Hematopoietic multipotent progenitor cell treated with erythropoietin and hydrocortisone succinate and interleukin-3 and kit ligand, for 15 days (in vitro differentiated cells): ENCODE measurements at regions not wholly inside any gene's neighbourhood (a gene's known extent, or its start where the extent isn't known, plus 50 kb on each side); places are given as distances from the start of the nearest gene placed in this dataset.
"Not testable (repeated sequence)": the region's sequence is repeated elsewhere in the genome, so short reads cannot be mapped to it uniquely, and the experiment has no call there.

Experiments
- DNase-seq: peaks from one replicate; pipeline ENCODE4 v3.0.0-alpha.2; 2015; ENCODE audit warnings: low spot score

GRCh38 chr5:38148021-38148625, 110.2 kb upstream of the EGFLAM start:
- DNase-seq, result no peak

- no peak for DNase-seq
These were observed 115.0 kb upstream of the EGFLAM start for GRCh38 chr5:38143384-38143783.

- no peak for DNase-seq
These were observed 116.7 kb upstream of the EGFLAM start for GRCh38 chr5:38141665-38142064.

- DNase-seq, result no peak
These were observed 119.8 kb upstream of the EGFLAM start for GRCh38 chr5:38138574-38138973.

- no peak for DNase-seq
These were observed 122.8 kb upstream of the EGFLAM start for GRCh38 chr5:38135486-38136039.

GRCh38 chr5:38134810-38135209, 123.5 kb upstream of the EGFLAM start:
- DNase-seq, result no peak

GRCh38 chr5:38134294-38134693, 124.1 kb upstream of the EGFLAM start:
- DNase-seq, result not testable (repeated sequence)

GRCh38 chr5:38131686-38132085, 126.7 kb upstream of the EGFLAM start:
- no peak for DNase-seq

GRCh38 chr5:38124321-38124720, 134.0 kb upstream of the EGFLAM start:
- DNase-seq, result no peak

GRCh38 chr5:38121420-38121819, 136.9 kb upstream of the EGFLAM start:
- no peak for DNase-seq

- DNase-seq, result no peak
These were observed 138.5 kb upstream of the EGFLAM start for GRCh38 chr5:38119836-38120235.

- no peak for DNase-seq
These were observed 140.4 kb upstream of the EGFLAM start for GRCh38 chr5:38117784-38118479.

GRCh38 chr5:38115318-38115827, 143.0 kb upstream of the EGFLAM start:
- DNase-seq, result no peak

GRCh38 chr5:38113880-38114279, 144.5 kb upstream of the EGFLAM start:
- no peak for DNase-seq

- DNase-seq, result no peak
These were observed 144.9 kb upstream of the EGFLAM start for GRCh38 chr5:38113456-38113855.

GRCh38 chr5:38112938-38113337, 145.4 kb upstream of the EGFLAM start:
- DNase-seq, result no peak

- DNase-seq, result no peak
These were observed 148.2 kb upstream of the EGFLAM start for GRCh38 chr5:38110130-38110529.

- DNase-seq, result no peak
These were observed 151.3 kb upstream of the EGFLAM start for GRCh38 chr5:38107096-38107495.

GRCh38 chr5:38105801-38106200, 152.6 kb upstream of the EGFLAM start:
- no peak for DNase-seq

GRCh38 chr5:38105231-38105570, 153.2 kb upstream of the EGFLAM start:
- DNase-seq, result no peak

GRCh38 chr5:38104497-38105230, 153.7 kb upstream of the EGFLAM start:
- no peak for DNase-seq

- DNase-seq, result no peak
These were observed 156.5 kb upstream of the EGFLAM start for GRCh38 chr5:38101897-38102296.
